HL-60/S4 treated with phorbol 12-myristate 13-acetate at 8.2 ng/mL for 4 days and 3 days (cell line): ENCODE measurements at regions not wholly inside any gene's neighbourhood (a gene's known extent, or its start where the extent isn't known, plus 50 kb on each side); places are given as distances from the start of the nearest gene placed in this dataset.

ENCODE experiments used
- in situ Hi-C: fragments of 300-500 bp; cut with MboI; formaldehyde crosslinking; loops from 2 replicates; pipeline ENCODE4 v1.15.0; 2022; ENCODE audit warnings: low sequenced_read_pairs

DNA sequence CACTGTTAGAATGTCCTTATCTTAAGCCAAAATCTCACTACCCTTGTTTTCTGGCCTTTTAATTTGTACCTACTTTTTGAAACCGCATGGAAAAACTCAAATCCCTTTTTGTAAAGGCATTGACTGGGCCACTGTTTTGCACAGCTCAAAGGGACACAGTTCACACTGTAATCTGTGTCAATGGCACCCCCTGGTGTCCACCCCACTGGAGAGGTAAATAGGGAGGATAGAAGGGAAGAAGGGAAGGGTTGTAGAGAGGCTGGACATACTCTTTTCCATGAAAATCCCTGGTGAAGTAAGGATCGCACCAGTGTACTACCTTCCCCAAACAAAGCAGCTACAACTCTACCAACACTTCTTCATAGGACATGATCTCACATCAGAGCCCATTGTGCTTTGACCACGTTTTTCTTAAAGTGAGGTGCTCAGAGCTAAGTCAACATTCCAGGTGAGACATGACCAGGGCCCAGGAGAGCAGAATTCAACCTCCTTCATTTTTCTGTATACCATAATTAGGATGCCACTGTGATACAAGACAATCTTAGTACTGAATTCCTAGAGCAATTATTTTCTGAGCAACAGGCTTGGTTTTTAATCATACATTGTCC is 92.4 kb upstream of the RMDN2 start:
- in situ Hi-C loops: loop anchor here (5.0 to 25.0 kb wide), 2 partner anchors 170 to 435 kb away; partner anchors contain the start of gene CDC42EP3

DNA sequence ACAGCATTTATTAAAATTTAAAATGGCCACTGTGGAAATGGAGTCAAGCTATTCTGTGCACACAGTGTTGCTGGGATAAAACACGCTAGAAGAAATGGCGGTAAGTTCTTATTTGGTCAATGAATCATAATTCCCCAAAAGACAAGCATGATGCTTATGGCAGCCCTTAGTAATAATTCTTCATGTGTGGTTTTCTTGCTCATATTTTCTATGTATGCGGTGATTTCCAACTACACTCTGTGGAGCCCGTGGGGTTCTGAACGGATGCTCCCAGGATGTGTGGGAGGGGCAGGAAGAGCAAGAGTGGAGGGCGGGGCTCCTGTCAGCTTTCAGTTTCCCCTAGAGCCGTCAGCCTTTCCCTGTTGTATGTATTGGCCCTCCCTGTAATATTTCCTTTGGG is 91.7 kb upstream of the RMDN2 start:
- in situ Hi-C loops: loop anchor here (5.0 to 25.0 kb wide), 2 partner anchors 171 to 436 kb away; partner anchors contain the start of gene CDC42EP3

DNA sequence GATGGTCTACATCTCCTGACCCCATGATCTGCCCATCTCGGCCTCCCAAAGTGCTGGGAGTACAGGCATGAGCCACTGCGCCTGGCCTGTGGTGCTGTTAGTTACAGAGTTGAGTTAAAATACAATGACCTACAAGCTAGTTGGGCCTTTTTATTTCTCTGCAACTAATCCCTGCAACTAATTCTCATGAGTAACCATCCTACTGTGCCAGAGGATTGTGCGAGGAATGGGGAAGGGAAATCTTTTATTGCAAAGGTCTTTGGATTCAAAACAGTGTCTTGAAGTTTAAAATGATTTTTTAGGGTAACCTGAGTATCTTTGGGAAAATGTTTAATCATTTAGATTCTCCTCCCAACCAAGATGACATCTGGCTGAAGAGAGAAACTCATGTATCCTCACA is 88.8 kb upstream of the RMDN2 start:
- in situ Hi-C loops: loop anchor here (25.0 kb wide), 1 partner anchor 174 kb away; the partner anchor contains the start of gene CDC42EP3

DNA sequence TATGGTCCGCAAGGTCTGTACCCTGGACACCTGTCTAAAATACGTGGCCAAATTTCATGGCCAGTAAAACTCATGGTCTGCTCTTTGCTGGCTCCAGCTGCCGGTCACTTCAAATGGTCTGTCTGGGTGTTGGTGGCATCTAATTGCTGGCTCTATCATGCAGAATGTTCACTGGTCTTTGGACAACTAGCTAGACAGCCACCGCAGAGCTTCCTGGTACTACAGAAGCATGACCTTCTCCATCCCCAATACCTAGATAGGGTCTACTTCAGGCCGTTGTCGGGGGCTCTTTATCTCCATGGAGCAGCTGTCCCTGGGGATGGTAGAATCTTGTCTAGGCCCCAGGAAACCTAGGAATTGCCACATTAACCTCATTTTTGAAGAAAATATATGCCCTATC is 88.4 kb upstream of the RMDN2 start:
- in situ Hi-C loops: loop anchor here (25.0 kb wide), 1 partner anchor 174 kb away; the partner anchor contains the start of gene CDC42EP3

DNA sequence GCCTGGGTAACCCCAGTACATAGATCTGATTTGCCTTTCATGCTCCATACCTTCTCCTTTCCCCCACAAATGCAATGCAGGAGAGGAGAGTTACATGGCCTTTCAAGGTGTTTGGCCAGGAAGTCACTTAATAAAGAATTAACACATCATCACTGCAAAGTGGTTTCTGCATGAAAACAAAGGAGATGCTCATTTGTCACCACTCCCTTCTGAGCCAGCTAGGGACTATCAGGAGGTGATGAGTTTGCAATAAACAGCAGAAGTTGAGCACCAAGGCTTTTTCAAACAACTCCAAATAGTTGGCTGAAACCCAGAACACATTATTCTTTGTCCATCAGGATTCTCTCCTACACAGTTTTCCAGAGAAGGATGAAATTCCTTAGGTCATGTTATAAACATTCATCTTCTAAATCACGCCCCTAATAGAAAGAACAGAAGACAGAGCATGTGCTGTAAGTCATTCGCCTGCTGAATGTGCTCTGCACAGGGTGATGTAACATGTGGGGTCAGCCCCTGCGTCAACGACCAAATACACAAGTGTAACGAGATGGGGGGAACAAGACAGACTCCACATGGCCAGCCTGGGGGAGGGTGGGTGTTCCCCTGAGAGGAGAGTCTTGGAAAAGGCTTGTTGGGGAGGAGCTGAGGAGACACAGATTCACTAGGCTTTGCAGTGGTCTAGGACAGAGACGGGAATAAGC is 87.3 kb upstream of the RMDN2 start:
- in situ Hi-C loops: loop anchor here (25.0 kb wide), 1 partner anchor 175 kb away; the partner anchor contains the start of gene CDC42EP3

DNA sequence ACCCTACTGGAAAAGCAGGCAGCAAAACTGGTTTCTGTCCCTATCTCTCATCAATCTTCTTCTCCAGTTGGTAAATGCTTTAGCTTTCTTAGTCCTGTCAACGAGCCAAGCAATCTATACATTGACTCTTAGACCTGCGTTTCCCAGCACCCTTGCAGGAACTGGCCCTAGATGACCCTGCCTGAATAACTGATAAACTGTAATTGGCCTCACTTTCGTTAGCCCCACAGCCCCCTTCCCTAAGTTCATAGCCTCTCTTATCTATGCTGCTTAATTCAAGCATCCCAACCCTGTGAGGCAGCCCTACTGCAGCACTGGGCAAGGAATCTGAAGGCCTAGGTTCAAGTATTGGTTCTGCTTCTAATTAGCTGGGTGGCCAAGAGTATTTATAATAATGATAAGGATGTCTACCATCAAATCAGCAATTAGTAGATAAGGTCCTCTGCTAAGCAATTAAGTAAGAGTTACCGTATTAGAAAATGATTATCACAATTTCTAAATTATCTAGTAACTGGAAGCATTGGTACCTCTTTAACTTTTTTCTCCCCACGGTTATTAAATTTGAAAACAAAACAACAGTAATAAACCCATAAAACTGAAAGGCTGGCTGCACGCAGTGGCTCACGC is 86.4 kb upstream of the RMDN2 start:
- in situ Hi-C loops: loop anchor here (25.0 kb wide), 1 partner anchor 176 kb away; the partner anchor contains the start of gene CDC42EP3

DNA sequence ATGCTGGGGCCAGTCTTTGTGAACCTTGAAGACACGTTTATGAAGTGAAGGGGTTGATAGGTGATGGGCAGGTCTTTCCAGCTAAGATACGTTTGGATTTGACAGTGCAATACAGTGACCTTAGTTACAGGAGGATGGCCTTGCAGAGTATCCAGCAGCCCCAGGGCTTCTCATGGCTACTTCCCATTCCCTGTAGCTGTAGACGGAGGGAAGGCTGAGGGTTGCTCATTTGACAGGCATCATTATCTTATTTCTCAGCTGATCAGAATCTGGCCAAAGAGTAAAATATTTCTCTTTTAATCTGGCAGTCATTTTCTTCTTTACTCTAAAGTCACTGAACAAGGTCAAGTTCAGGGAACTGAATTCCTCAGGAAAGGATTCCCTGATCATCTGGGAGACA is 85.1 kb upstream of the RMDN2 start:
- in situ Hi-C loops: loop anchor here (25.0 kb wide), 1 partner anchor 178 kb away; the partner anchor contains the start of gene CDC42EP3

DNA sequence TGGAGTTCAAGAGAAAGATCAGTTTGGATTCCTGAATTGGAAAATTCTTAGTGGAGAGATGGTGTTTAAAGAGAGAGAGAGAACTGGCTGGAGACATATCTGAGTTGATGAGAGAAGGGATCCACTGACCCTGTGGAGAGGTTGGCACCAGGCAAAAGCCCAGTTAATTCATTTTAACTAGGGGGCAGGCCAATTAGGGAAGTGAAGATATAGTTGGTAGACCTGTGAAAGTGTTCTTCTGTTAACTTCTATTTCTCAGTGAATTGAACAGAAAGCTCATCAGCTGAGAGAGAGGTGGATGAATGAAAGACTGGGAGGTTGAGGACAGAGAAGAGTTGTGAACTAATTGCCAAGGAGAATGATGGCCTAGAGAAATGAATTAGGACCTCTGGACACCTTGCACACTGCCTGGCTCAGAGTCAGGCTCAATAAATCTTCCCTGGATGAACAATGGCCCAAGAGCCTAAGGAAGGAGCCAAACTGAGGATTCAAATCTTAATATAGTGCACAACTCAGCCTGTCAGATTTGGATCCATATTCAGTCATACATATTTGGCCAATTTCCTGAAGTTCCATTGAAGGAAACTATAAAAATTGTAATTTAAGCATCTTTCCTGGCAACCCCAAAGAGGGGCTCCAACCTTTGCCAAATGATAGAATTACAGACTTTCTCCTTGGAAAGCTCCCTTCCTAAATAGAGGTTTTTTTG is 82.2 kb upstream of the RMDN2 start:
- in situ Hi-C loops: loop anchor here (25.0 kb wide), 1 partner anchor 181 kb away; the partner anchor contains the start of gene CDC42EP3

DNA sequence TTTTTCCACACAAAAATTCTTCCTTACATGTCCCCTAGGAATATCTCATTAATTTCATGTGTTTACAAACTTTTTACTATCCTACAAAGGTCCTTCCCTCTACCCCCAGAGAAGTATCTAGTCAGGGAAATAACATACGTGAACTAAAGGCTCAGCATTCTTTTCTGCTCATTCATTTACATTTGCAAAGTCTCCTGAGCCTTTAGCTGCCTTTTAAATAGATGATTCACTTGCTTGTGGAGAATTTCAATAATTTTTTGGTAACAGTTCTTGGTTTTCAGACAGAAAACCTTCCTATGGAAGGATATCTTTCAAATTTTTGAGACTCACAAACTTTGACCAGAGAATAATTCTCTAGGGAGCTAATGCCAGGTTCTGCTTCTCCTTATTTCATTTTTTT is 81.5 kb upstream of the RMDN2 start:
- in situ Hi-C loops: loop anchor here (25.0 kb wide), 1 partner anchor 181 kb away; the partner anchor contains the start of gene CDC42EP3

DNA sequence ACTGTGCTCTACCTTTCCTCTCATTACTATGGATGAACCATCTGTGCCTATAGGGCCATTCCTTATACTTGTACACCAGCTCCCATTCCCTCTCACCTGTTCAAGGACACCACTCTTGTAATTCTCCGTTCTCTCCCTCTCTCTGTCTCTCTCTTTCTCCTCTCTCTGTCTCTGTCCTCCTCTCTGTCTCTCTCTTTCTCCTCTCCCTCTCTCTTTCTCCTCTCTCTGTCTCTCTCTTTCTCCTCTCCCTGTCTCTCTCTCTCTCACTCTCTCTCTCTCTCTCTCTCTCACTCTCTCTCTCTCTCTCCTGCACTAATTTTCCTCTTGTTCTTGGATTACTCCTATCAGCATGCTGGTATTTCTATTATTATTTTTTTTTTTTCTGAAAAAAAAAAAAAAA is 78.9 kb upstream of the RMDN2 start:
- in situ Hi-C loops: loop anchor here (25.0 kb wide), 1 partner anchor 184 kb away; the partner anchor contains the start of gene CDC42EP3

DNA sequence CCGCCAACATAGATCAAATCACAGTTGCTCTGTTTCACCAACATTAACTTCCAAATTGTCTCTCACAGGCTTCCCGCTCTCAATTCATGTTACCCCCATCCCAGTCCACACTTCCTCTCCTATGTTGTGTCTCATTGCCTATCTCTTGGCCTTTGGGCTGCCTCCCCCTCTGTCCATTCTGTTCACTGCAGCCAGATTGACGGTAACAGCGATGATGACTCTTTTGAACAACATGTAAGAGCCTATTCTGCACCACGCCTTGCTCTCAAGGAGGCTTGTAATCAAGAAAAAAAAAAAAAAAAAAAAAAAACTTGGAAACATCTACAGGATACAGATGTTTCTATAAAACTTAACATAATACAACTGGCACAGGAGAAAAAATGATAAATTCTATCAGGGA is 77.3 kb upstream of the RMDN2 start:
- in situ Hi-C loops: loop anchor here (25.0 kb wide), 1 partner anchor 185 kb away; the partner anchor contains the start of gene CDC42EP3

DNA sequence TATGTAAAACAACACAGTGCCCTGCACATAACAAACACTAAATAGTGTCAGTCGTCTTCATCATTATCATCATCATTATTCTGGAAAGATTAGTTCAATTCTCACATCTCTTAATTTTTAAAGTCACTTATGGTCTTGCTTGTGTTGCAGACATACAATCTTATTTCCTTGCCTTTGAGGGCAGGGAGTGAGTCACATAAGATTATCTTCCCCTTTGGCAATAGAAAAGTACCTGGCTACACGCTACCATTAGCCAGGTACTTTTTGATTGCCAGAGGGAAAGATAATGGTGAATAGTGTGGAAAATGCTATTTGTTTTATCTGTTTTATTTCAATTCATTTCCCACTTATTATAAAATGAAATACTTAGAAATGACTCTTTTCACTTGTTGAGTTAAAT is 76.6 kb upstream of the RMDN2 start:
- in situ Hi-C loops: loop anchor here (25.0 kb wide), 1 partner anchor 186 kb away; the partner anchor contains the start of gene CDC42EP3

DNA sequence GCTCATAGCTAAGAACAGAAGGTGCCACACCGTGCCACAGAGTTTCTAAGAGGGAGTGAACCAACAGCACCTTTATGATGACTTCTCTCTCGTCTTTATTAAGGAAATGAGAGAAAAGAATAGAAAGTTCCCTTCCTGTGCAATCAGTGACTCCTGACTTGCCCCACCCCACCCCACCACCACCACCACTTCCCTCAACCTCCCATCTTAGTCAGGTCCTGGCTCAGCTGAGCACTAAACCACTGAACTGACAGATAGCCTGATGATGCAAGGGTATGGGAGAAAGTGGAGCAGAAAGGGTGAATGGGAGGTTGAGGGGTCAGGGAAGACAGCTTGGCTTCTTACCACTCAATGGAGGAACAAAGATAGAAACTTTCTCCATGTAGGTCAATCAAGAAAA is 75.2 kb upstream of the RMDN2 start:
- in situ Hi-C loops: loop anchor here (25.0 kb wide), 1 partner anchor 188 kb away; the partner anchor contains the start of gene CDC42EP3

DNA sequence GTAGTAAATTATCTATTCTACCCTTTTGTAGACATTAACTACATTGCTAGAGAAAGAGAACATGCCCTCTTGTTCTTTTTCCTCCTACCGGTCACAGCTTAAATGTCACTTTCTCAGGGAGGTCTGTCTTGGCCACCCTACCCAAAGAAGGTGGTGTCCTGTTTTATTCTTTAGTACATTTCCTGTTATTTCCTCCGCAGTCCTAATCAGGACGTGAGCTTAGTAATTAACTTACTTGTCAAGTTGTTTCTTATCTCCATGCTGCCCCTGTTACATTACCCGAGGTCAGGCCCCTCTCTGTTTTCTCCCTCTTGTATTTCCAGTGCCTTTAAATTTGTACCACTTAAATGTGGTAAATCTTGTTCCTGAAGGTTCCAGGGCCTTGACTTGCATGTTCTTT is 73.7 kb upstream of the RMDN2 start:
- in situ Hi-C loops: no loop called here

DNA sequence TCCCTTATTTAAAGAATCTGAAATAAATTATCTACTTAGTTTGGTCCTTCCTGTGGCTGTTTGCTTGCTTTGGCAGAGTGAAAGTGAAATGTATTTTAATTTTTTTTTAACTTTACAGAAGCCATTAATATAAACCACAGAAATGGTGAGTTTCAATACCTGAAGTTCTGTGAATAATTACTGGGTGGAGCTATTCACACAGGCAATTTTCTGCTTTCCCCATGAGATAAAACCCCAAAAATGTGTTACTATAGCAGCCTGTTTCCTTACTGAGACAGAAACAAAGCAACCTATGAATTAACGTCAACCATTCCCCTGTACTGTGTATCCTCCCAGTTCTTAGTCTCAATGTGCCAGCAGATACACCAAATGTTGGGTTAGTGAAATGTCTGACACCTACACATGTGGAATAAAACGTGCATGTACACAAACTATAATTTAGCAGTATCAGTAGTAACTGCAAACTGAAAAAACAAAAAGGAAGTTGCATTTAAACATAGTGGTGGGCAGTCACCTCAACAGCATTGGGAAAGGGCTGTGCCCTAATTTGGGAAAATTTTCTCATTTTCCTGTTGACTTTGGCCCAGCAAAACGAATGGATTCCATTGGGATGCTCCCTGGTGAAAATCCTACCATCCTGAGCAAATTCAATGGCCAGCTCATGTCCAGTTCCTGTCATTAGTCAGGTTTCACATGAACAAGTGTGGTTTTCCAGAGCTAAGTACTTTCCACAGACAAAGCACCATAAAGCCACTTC is 73.1 kb upstream of the RMDN2 start:
- in situ Hi-C loops: no loop called here

DNA sequence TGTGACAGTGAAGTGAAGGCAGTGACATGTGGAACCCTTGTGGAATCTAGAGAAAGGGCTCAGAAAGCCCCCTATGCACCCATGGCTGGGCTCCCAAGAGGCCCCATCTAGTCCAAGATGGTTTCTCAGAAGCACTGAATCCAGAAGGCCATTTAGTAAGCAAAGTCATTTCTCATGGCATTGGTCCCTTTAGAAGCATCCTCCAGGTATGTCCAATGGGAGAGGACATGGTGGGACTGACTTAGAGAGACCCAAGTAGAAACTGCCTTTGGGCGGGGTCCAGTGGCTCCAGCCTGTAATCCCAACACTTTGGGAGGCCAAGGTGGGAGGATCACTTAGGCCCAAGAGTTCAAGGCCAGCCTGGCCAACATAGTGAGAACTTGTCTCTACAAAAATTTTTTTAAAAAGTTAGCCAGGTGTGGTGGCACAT is 72.5 kb upstream of the RMDN2 start:
- in situ Hi-C loops: no loop called here

DNA sequence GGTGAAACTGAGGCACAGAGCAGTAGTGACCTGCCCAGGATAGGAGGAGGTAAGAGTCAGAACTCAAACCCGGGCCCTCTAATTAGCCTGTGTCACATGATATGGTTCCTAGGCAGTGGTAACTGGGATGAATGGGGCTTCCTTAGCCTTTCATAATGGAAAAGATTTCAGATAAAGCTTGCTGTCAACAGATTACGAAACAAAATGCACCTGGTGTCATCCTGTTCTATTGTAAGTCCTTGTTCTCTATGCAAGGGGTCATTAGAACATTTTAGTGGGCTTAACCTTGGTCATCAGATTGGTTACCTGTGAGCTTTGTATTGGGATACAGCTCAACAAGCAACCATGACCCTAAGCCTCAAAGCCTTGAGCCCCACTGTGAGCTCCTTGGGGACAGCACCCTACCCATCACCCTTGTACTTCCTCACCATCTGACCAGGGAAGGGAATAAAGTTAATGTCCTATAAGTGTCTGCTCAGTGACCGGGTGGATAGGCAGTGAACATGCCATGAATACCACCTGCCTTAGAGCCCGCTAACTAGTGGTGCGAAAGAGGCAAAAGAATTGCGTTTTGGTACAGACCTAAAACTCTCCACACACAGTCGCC is 70.3 kb upstream of the RMDN2 start:
- in situ Hi-C loops: no loop called here

DNA sequence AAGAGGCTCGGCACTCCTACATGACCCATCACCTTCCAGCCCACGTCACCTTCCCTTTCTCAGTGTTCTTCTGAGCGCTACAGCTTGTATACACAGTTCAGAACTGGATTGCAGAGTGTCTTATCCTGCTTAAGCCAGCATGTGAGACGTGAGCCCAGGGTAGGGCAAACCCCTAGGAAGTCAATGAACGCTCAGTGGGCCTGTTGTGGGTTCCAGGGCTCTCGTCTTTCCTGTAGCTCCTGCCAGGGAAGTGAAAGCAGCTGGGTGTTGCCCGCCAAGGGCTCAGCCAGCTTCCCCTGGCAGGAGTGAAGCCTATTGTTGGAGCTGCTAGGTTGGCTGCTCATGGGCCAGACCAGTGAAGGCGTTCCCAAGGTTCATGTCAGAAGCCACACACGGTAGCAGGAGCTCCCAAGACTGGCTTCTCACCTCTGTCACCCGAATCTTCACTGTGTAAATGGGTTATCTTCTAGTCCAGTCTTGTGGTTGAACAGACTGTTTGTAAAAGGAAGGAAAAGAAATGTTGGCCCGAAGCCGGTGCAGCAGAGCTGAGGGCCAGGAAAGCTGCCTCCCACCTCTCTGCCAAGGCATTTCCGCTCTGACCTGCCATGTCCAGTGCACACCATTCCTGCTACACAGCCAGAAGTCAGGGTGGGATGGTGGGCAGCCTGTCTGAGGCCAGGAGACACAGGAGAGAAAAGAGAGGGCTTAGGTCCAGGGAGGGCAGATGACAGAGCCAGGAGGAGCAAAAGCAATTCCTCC is 69.6 kb upstream of the RMDN2 start:
- in situ Hi-C loops: no loop called here
